Activated naive CD4-positive, alpha-beta T cell treated with anti-CD3 and anti-CD28 coated beads, Interleukin-2, amount 50 U/mL, for 72 hours (primary cell): ENCODE measurements at regions not wholly inside any gene's neighbourhood (a gene's known extent, or its start where the extent isn't known, plus 50 kb on each side); places are given as distances from the start of the nearest gene placed in this dataset.

Source experiments
- ATAC-seq, 2 donors: fragments of 150-1000 bp; cut with Tn5 transposase; 2 replicates each; pipeline ENCODE4 v1.10.0; 2021; ENCODE audit warnings: mild to moderate bottlenecking in 2 of 2, moderate library complexity in 2 of 2
- DNase-seq, 2 donors: peaks; one replicate each; pipeline ENCODE4 v3.0.0; 2021 to 2022; ENCODE audit warnings: low spot score in 2 of 2
- H3K27ac Mint-ChIP-seq, 2 donors: one replicate each; pipeline ENCODE4 v1.8.0; 2022; ENCODE audit warnings: mild to moderate bottlenecking in 2 of 2, mixed read lengths in 2 of 2
- H3K36me3 Mint-ChIP-seq, 2 donors: one replicate each; pipeline ENCODE4 v1.8.0; 2022; ENCODE audit warnings: mixed read lengths in 2 of 2
- H3K9me3 Mint-ChIP-seq, 2 donors: one replicate each; pipeline ENCODE4 v1.8.0; 2022; ENCODE audit warnings: mixed read lengths in 2 of 2

DNA sequence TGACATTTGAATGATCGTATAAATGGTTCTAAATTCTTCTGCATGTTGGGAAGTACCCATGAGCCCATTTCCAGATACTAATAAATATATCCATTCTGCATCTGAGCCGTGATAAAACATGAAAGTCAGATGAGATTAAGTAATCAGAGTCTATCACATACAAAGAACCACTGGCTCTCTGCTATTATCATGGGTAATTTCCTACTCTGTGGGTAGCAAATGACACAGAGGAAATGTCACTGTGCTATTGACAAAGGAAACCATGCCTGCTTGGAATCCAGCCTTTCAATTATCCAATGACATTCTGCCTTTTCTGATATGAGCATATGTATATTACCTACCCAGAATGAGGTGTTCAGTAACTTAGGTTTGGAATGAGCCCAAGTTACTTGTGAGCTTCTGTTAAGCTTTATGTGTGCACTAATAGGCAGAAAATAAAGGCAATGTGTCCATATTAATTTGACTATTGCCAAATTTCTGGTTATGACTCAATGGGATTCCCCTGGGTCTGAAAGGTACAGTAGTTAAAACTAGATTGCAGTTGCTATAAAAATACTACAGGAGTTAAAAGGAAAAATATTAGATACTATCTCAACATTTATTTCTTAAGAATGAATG is 238.7 kb upstream of the KCNIP4 start:
- ATAC-seq = no peak
- Mint-ChIP-seq H3K9me3 (peaks cover 0 to 4% of the 10 kb centered on the region in 2 donors), H3K27ac (no peak overlapping the region), H3K36me3 (no peaks in the 10 kb centered on the region)
- no peak for DNase-seq

GRCh38 chr4:22181736-22182135 is 233.2 kb upstream of the KCNIP4 start:
- no peak overlapping the region for H3K27ac Mint-ChIP-seq
- peaks cover 6% of the 10 kb centered on the region in 2 donors for H3K9me3 Mint-ChIP-seq
- DNase-seq (no peak), ATAC-seq (no peak)
- peaks cover 0 to 5% of the 10 kb centered on the region in 2 donors for H3K36me3 Mint-ChIP-seq

- Mint-ChIP-seq H3K36me3 (peaks cover 0 to 5% of the 10 kb centered on the region in 2 donors), H3K9me3 (peaks cover 6% of the 10 kb centered on the region in 2 donors), H3K27ac (no peak overlapping the region)
- ATAC-seq (peak; percentile 16 to 75), DNase-seq (no peak)
Observed at GRCh38 chr4:22179124-22179874, 230.7 kb upstream of the KCNIP4 start.

DNA sequence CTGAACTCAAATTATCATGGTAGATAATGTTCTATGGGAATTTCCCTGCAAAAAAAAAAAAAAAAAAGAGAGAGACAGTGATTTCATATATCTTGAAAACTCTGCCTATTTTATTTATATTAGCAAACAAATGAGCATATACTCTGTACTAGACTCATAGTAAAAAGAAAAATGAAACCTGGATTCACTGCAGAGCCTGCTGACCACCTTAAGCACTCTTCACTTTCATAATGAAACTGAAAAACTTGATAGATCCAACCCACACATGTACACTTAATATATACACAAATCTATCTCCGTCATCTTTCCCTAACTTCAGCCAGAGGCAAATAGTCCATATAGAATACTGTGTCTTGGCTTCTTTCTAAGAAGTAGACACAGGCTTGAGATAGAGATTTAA is 226.1 kb upstream of the KCNIP4 start:
- Mint-ChIP-seq H3K27ac (no peak overlapping the region), H3K36me3 (peaks cover 0 to 5% of the 10 kb centered on the region in 2 donors), H3K9me3 (peaks cover 12 to 18% of the 10 kb centered on the region in 2 donors)
- no peak for ATAC-seq
- no peak for DNase-seq

GRCh38 chr4:22170353-22170752 is 221.8 kb upstream of the KCNIP4 start:
- DNase-seq (no peak), ATAC-seq (no peak)
- H3K36me3 Mint-ChIP-seq = no peaks in the 10 kb centered on the region
- peaks cover 6 to 12% of the 10 kb centered on the region in 2 donors for H3K9me3 Mint-ChIP-seq
- no peak overlapping the region for H3K27ac Mint-ChIP-seq

DNA sequence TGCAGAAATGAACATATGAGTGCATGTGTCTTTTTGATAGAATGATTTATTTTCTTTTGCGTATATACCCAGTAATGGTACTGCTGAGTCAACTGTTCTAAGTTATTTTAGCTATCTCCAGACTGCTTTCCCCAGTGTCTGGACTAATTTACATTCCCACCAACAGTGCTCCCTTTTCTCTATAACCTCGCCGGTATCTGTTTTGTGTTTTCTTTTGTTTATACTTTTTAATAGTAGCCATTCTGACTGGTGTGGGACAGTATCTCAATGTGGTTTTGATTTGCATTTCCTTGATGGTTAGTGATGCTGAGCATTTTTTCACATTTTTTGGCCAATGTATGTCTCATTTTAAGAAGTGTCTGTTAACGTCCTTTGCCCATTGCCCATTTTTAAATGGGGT is 218.6 kb upstream of the KCNIP4 start:
- ATAC-seq (no peak), DNase-seq (no peak)
- H3K27ac Mint-ChIP-seq = no peak overlapping the region
- H3K9me3 Mint-ChIP-seq = peaks cover 14 to 16% of the 10 kb centered on the region in 2 donors
- H3K36me3 Mint-ChIP-seq = no peaks in the 10 kb centered on the region

DNA sequence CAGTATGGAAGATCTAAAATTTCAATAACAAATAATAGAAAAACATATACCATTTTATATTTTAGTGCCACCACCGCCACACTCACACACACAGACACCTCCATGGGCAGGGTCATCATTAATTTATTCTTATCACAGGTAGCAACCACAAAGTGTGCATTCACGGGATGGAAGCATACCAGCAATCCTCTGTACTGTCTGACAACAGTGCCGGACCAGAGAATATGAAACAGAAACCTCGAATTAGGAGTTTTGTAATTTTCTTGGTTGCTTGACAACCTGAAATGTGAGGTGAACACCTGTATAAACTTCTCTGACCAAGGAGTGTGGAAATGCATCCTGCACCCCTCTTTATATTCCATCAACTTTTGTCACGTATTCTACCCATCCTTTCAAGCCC is 213.9 kb upstream of the KCNIP4 start:
- DNase-seq = no peak
- no peaks in the 10 kb centered on the region for H3K36me3 Mint-ChIP-seq
- no peak overlapping the region for H3K27ac Mint-ChIP-seq
- no peak for ATAC-seq
- H3K9me3 Mint-ChIP-seq = peaks cover 16 to 30% of the 10 kb centered on the region in 2 donors

- Mint-ChIP-seq H3K27ac (no peak overlapping the region), H3K9me3 (peaks cover 6 to 10% of the 10 kb centered on the region in 2 donors), H3K36me3 (no peaks in the 10 kb centered on the region)
- no peak for DNase-seq
- no peak for ATAC-seq
Observed at GRCh38 chr4:22130741-22131140, 182.2 kb upstream of the KCNIP4 start.

GRCh38 chr4:22129454-22130029 is 181.0 kb upstream of the KCNIP4 start:
- Mint-ChIP-seq H3K9me3 (peaks cover 7 to 9% of the 10 kb centered on the region in 2 donors), H3K36me3 (no peaks in the 10 kb centered on the region)
- no peak for ATAC-seq

GRCh38 chr4:22122062-22122461 is 173.5 kb upstream of the KCNIP4 start:
- Mint-ChIP-seq H3K27ac (no peak overlapping the region), H3K36me3 (peaks cover 10 to 17% of the 10 kb centered on the region in 2 donors), H3K9me3 (peaks cover 20 to 27% of the 10 kb centered on the region in 2 donors)
- DNase-seq (no peak), ATAC-seq (no peak)

More at GRCh38 chr4:22129454-22130029, 181.0 kb upstream of the KCNIP4 start:
- no peak overlapping the region for H3K27ac Mint-ChIP-seq
- DNase-seq = peak in 1 of 2 donors; percentile 18

- peaks cover 0 to 5% of the 10 kb centered on the region in 2 donors for H3K36me3 Mint-ChIP-seq
- no peak overlapping the region for H3K27ac Mint-ChIP-seq
- H3K9me3 Mint-ChIP-seq = peaks cover 11 to 14% of the 10 kb centered on the region in 2 donors
- ATAC-seq (peak in 1 of 2 donors; percentile 57), DNase-seq (no peak)
Observed at GRCh38 chr4:22115262-22115661, 166.7 kb upstream of the KCNIP4 start.

- no peaks in the 10 kb centered on the region for H3K36me3 Mint-ChIP-seq
- no peaks in the 10 kb centered on the region for H3K9me3 Mint-ChIP-seq
- ATAC-seq = no peak
- no peak overlapping the region for H3K27ac Mint-ChIP-seq
- DNase-seq = no peak
Observed at GRCh38 chr4:22103768-22104167, 155.2 kb upstream of the KCNIP4 start.

DNA sequence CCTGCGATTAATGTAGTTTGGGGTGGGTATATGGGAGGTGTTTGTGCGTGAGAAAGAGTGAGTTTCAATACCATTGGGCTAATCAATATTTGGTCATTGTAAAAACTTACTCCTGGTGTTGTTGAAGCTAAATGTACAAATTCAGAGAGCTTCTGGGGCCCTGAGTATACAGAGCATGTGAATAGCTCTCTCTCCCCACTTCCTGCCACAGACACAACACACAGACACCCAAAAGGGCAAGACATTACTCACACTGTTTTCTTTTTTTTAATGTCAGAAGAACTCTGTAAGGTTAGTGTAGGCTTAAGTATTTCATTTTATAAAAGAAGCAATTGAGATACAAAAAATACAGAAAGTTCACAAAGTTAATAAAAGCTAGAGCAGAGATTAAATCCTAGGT is 151.3 kb upstream of the KCNIP4 start:
- H3K27ac Mint-ChIP-seq = no peak overlapping the region
- H3K9me3 Mint-ChIP-seq = no peaks in the 10 kb centered on the region
- no peak for DNase-seq
- peak; percentile 62 to 81 for ATAC-seq
- H3K36me3 Mint-ChIP-seq = no peaks in the 10 kb centered on the region

GRCh38 chr4:22097596-22097995 is 149.0 kb upstream of the KCNIP4 start:
- DNase-seq (no peak), ATAC-seq (no peak)
- no peak overlapping the region for H3K27ac Mint-ChIP-seq
- no peaks in the 10 kb centered on the region for H3K36me3 Mint-ChIP-seq
- H3K9me3 Mint-ChIP-seq = no peaks in the 10 kb centered on the region

DNA sequence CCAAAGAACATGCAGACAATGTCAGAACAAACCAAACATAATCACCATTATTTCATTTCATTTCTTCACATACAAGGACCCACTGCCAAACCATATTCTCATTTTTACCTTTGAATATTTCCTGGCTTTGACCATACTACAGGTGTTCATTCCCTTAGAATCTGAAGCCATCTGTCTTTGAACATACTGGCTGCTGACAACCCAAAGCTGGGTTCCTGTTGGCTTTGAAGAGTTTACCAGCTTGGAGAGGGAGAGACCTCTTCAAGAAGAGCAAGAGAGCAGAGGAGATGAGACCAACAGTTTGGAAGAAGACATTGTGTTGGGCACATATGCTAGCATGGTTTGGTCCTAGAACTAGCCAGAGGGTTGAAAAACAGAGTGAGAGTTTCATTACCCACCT is 145.6 kb upstream of the KCNIP4 start:
- Mint-ChIP-seq H3K36me3 (no peaks in the 10 kb centered on the region), H3K27ac (no peak overlapping the region), H3K9me3 (no peaks in the 10 kb centered on the region)
- ATAC-seq (no peak), DNase-seq (no peak)

GRCh38 chr4:22093126-22093525 is 144.6 kb upstream of the KCNIP4 start:
- DNase-seq (no peak), ATAC-seq (no peak)
- H3K36me3 Mint-ChIP-seq = no peaks in the 10 kb centered on the region
- H3K9me3 Mint-ChIP-seq = no peaks in the 10 kb centered on the region
- H3K27ac Mint-ChIP-seq = no peak overlapping the region

DNA sequence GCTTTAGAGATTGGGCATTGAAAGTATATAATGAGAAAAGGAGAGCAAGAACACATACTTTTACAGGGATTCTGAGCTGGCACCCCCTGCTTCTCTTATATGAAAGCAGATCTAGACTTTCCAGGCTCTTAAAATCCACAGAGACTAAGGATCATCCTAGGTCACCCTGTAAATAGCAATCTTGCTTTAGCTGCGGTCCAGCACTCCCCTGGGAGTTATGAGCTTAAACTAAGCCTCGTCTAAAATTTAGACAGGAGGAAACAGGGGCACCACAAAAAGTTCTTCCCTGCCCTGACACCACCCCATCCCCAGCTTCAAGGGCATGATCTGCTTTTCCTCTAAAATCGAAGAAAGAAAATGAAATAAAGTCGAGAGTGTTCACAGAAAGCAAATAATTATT is 143.3 kb upstream of the KCNIP4 start:
- no peak overlapping the region for H3K27ac Mint-ChIP-seq
- H3K9me3 Mint-ChIP-seq = peaks cover 0 to 5% of the 10 kb centered on the region in 2 donors
- DNase-seq (no peak), ATAC-seq (no peak)
- H3K36me3 Mint-ChIP-seq = no peaks in the 10 kb centered on the region

DNA sequence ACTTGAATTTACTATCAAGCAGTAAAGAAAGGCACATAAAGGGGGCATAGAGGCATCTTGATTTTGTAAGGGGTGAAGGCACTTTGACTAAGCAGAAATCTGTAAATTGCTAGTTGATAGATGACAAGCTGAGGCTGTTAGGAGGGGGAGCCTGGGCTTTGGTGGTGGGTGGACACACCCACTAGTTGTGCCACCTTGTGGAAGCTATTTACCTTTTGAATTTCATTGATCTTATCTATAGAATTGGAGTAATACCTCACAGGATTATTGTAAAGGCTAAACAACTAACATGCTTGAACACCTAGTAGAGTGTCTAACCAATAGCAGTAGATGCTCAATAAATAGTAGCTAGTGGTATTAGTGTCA is 142.8 kb upstream of the KCNIP4 start:
- H3K9me3 Mint-ChIP-seq = peaks cover 0 to 5% of the 10 kb centered on the region in 2 donors
- no peak for DNase-seq
- no peaks in the 10 kb centered on the region for H3K36me3 Mint-ChIP-seq
- no peak for ATAC-seq
- peak overlapping the region in 1 of 2 donors; percentile 29 for H3K27ac Mint-ChIP-seq
